ENCODE measurements at regions not wholly inside any gene's neighbourhood (a gene's known extent, or its start where the extent isn't known, plus 50 kb on each side); places are given as distances from the start of the nearest gene placed in this dataset.

DNA sequence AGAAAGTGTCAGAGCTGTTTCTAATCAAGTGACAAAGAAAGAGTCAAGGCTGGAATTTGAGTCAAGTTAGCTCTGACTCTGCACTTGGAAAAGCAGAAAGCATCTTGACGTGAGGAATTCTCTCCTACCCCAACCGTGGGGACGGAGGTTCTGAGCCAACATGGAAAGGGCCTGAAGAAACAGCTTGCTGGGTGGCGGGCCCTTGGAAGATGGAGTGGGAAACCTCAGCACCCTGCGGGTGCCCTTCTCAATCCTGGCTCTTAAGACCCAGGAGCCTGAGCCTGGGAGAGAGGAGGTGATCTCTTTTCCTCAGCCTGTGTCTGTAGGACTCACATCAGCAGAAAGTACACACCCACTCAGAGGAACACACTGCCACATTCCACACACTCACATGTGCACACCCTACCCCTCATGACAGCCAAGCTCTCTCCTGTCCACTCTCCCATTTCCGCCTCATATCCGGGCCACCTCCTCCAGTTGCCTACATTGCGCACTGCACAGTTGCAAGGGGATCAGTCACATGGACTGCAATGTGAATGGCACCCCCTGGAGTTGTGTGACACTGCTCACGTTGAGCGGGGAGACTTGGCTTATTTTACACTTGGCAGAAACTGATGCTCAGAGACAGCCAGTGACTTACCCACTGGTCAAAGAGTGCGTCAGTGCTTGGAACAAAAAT is 101.5 kb upstream of the SLC6A6 start:
- Histone ChIP-seq H3K4me1 (peaks cover 4 to 35% (median 14%) of the 10 kb centered on the region in 9 donors), H3K27ac (no peak overlapping the region), H3K9me3 (no peaks in the 10 kb centered on the region), H3K36me3 (no peaks in the 10 kb centered on the region), H3K27me3 (peaks cover 0 to 60% (median 23%) of the 10 kb centered on the region in 7 donors), H3K4me3 (no peak overlapping the region)
- DNase-seq = peak in 1 of 2 donors; percentile 40
- intact Hi-C loops (cut with DNase I) = loop anchor here in 2 of 10 donors (5.0 to 10.0 kb wide), 2 partner anchors 64 to 101 kb away; partner anchors contain the start of gene SLC6A6 (in 1 of the 2)
- 67 to 74% methylated on average over 11 of the region's 11 CpGs for WGBS, 2 donors
- ATAC-seq = peak in 4 of 8 donors; percentile 29 to 63 (median 58)
- TF ChIP-seq, protein P1, sequence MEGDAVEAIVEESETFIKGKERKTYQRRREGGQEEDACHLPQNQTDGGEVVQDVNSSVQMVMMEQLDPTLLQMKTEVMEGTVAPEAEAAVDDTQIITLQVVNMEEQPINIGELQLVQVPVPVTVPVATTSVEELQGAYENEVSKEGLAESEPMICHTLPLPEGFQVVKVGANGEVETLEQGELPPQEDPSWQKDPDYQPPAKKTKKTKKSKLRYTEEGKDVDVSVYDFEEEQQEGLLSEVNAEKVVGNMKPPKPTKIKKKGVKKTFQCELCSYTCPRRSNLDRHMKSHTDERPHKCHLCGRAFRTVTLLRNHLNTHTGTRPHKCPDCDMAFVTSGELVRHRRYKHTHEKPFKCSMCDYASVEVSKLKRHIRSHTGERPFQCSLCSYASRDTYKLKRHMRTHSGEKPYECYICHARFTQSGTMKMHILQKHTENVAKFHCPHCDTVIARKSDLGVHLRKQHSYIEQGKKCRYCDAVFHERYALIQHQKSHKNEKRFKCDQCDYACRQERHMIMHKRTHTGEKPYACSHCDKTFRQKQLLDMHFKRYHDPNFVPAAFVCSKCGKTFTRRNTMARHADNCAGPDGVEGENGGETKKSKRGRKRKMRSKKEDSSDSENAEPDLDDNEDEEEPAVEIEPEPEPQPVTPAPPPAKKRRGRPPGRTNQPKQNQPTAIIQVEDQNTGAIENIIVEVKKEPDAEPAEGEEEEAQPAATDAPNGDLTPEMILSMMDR (IDR thresholded peaks at IDR 0.05) = no peak

DNA sequence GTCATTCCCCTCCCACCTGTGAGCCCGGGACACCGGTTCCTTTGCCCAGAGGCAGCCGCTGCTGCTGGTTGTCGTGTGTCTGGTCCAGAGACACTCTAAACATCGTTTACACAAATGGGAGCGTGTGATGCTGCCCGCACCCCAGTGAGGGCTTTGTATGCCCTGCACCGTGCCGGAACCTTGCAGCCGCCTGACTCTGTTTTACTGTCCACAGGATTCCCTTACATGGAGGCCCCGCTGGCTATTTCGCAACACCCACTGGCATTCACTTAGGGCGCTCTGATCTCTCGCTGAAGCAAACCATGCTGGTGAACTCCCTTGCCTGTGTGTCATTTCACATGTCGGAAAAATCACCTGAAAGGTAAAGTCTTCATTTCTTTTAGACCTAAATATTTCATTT is 100.8 kb upstream of the SLC6A6 start:
- Histone ChIP-seq H3K27ac (no peak overlapping the region), H3K4me1 (peaks cover 4 to 39% (median 14%) of the 10 kb centered on the region in 9 donors), H3K4me3 (no peak overlapping the region), H3K9me3 (no peaks in the 10 kb centered on the region), H3K27me3 (peaks cover 0 to 63% (median 23%) of the 10 kb centered on the region in 7 donors), H3K36me3 (no peaks in the 10 kb centered on the region)
- DNase-seq = no peak
- TF ChIP-seq, protein P1 (IDR thresholded peaks at IDR 0.05) = no peak
- 78 to 80% methylated on average over 15 of the region's 15 CpGs for WGBS, 2 donors
- intact Hi-C loops (cut with DNase I) = loop anchor here in 2 of 10 donors (5.0 to 10.0 kb wide), 2 partner anchors 63 to 101 kb away; partner anchors contain the start of gene SLC6A6 (in 1 of the 2)
- ATAC-seq = no peak

DNA sequence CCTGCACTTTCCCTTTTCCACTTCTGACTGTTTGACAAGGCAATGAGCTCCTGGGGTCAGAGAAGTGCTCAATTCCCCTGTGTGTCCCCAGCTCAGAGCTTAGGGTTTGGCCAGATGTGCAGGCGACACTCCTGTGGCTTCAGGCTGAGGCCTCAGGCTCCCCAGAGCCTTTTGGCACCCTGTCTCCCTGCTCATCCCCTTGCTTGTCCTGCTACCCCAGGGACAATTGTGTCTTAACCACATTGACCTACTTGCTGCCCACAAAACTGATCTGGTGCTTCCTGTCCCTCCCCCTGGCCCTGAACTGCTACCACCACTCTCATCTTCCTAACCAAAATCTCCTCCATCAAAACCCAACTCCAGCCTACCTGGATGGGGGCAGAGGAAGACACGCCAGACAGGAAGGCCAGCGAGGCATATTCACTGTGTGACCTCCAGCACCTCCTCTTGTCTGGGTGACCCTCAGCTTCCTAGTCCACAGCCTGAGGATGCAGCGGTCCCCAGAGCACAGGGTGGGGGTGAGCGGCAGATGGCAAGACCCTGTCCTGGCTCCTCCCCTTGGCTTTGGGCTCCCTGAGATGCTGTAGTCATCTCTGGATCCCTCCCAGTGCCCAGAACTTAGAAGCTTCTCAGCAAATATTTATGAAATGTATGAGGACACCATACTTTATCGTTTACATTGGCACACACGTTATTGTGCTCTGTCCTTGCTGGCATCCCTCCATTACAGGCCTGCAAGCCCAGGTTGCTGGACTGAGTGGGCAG is 98.9 kb upstream of the SLC6A6 start:
- H3K36me3 ChIP-seq = no peaks in the 10 kb centered on the region
- ATAC-seq (no peak), DNase-seq (no peak)
- peaks cover 0 to 27% (median 14%) of the 10 kb centered on the region in 9 donors for H3K4me1 ChIP-seq
- 84 to 88% methylated on average over 7 of the region's 7 CpGs for WGBS, 2 donors
- H3K27me3 ChIP-seq = peaks cover 0 to 61% (median 14%) of the 10 kb centered on the region in 7 donors
- intact Hi-C loops (cut with DNase I) = loop anchor here in 2 of 10 donors (5.0 to 10.0 kb wide), 2 partner anchors 61 to 99 kb away; partner anchors contain the start of gene SLC6A6 (in 1 of the 2)
- no peak overlapping the region for H3K4me3 ChIP-seq
- H3K27ac ChIP-seq = peak overlapping the region in 2 of 10 donors; percentile 9 to 68
- TF ChIP-seq, protein P1 (IDR thresholded peaks at IDR 0.05) = no peak
- H3K9me3 ChIP-seq = no peaks in the 10 kb centered on the region
